ENCODE measurements at regions not wholly inside any gene's neighbourhood (a gene's known extent, or its start where the extent isn't known, plus 50 kb on each side); places are given as distances from the start of the nearest gene placed in this dataset.
"Not testable (repeated sequence)": the region's sequence is repeated elsewhere in the genome, so short reads cannot be mapped to it uniquely, and the experiment has no call there.

DNA sequence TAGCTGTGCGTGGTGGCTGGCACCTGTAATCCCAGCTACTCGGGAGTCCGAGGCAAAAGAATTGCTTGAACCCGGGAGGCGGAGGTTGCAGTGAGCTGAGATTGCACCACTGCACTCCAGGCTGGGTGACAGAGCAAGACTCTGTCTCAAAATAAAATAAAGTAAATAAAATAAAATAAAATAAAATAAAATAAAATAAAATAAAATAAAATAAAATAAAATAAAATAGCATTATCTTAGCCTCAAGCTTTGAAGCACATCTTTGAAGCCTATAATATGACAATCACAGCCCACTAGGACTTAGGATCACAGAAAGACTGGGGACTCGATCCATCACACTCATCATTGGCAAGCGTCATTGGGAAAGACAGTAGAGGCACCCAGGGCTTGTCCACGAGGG is 349.1 kb downstream of the SHANK2 start:
- H3K4me3 ChIP-seq (ENCODE audit: low read depth, low read length): not testable (repeated sequence)

DNA sequence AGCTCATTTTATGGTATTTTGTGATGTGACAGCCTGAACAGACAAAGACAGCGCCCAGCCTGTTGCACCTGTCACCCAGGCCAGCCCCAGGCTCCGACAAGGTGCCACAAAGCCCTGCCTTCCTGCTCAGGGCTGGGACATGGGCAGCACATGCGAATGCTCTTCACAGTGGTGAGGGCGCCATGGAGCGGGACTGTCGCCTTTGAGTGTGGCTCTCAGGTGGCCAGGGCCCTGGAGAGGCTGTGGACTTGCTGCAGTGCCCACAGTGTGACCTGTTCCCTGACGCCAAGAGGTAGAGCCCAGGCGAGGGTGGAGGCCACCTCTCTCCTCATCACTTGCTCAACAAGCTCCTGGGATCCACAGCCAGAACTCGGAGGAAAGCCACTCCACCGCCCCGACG is 346.3 kb downstream of the SHANK2 start:
- no peak overlapping the region for H3K4me3 ChIP-seq (ENCODE audit: low read depth, low read length)

- H3K4me3 ChIP-seq (ENCODE audit: low read depth, low read length): no peak overlapping the region
These were observed 344.2 kb downstream of the SHANK2 start for GRCh38 chr11:70908223-70908622.

DNA sequence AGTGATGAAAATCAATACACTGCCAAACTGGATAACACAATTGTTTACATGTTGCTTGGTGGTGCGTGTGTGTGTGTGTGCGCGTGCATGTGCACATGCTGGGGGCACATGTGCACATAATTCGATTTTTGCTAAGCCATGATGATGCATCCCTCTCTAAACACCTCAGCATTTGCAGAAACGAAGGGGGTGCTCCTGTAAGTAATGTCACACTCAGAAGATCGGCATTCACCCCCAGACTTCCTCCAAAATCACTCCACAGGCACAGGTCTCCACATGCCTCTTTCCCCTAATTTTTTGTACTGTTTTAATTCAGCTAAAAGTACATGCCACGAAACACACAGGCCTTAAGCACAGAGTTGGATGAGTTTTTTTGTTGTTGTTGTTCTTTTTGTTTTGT is 341.5 kb downstream of the SHANK2 start:
- H3K4me3 ChIP-seq (ENCODE audit: low read depth, low read length): no peak overlapping the region

- H3K4me3 ChIP-seq (ENCODE audit: low read depth, low read length): no peak overlapping the region
These were observed 340.0 kb downstream of the SHANK2 start for GRCh38 chr11:70912226-70912840.

DNA sequence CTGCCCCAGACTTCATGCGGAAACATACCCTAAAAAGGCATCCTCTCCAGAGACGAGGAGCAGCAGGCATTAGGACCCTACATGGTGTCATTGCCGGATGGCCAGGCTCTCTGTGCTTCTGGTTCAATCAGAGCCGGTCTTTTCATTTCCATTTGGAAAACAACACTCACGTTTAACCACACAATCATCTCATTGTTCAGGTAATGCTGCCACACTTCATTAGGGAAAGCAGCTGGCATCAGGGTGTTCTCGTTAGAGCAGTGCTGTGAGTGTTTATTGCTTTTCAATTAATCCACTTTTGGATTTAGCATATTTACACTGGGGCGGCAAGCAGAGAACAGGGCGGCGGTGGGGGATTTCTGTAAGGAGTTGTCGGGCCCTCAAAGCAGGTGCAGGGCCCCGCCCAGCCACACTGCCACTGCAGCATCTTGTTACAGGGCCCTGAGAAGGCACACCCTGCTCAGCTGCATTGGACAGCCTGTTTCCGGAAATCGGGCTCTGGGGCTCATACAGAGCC is 338.6 kb downstream of the SHANK2 start:
- H3K4me3 ChIP-seq (ENCODE audit: low read depth, low read length): no peak overlapping the region

GRCh38 chr11:70914496-70914895 is 337.9 kb downstream of the SHANK2 start:
- no peak overlapping the region for H3K4me3 ChIP-seq (ENCODE audit: low read depth, low read length)

- H3K4me3 ChIP-seq (ENCODE audit: low read depth, low read length): no peak overlapping the region
These were observed 337.0 kb downstream of the SHANK2 start for GRCh38 chr11:70915158-70915985.

- H3K4me3 ChIP-seq (ENCODE audit: low read depth, low read length): no peak overlapping the region
These were observed 336.0 kb downstream of the SHANK2 start for GRCh38 chr11:70916351-70916750.

- H3K4me3 ChIP-seq (ENCODE audit: low read depth, low read length): no peak overlapping the region
These were observed 334.1 kb downstream of the SHANK2 start for GRCh38 chr11:70918242-70918641.

DNA sequence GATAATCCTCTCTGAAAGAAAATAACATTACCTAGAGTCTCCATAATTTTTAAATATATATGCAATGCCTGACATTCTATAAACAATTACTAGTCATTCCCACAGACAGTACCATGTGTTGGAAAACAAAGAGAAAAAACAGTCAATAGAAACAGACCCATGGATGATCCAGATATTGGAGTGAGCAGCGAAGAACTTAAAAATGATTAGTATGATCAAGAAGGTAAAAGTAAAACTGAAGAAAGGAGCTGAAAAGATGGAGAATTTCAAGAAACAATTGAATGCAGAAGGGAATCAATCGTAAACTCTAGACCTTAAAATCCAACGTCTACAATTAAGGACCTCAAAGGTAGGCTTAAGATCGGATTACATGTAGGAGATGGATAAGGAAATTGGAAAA is 330.6 kb downstream of the SHANK2 start:
- no peak overlapping the region for H3K4me3 ChIP-seq (ENCODE audit: low read depth, low read length)

- no peak overlapping the region for H3K4me3 ChIP-seq (ENCODE audit: low read depth, low read length)
These were observed 328.3 kb downstream of the SHANK2 start for GRCh38 chr11:70924108-70924507.

- no peak overlapping the region for H3K4me3 ChIP-seq (ENCODE audit: low read depth, low read length)
These were observed 327.1 kb downstream of the SHANK2 start for GRCh38 chr11:70925238-70925637.

- H3K4me3 ChIP-seq (ENCODE audit: low read depth, low read length): no peak overlapping the region
These were observed 325.7 kb downstream of the SHANK2 start for GRCh38 chr11:70926543-70927201.

DNA sequence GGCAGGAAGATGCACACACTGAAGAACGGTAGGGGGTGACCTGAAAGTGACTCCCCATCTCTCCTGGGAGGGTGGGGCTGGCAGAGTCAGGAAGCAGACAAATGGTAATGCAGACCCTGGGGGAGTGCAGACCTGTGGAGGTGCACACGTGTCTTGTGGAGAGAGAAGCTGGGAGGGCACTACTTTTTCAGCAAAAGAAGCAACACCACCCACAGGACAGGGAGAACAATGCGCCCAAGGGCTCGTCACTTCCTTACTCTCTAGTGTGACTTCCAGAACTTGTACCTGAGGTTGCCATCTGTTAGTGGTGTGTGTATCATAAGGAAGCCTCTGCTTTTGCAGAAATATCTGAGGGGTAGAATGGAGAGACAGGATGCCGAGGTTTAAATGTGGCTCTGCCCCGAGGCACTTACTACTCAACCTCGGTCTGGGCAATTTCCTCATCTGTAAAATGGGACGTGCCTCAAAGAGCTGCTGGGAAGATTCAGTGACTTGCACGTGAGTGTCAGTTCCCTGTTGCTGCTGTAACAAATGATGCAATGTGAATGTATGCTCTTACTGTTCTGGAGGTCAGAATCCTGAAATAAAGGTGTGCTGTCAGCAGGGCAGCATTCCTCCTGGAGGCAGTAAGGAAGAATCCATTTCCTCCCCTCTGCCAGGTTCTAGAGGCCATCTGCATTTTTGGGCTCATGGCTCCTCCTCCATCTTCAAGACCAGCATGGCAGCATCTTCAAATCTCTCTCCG is 323.4 kb downstream of the SHANK2 start:
- no peak overlapping the region for H3K4me3 ChIP-seq (ENCODE audit: low read depth, low read length)

GRCh38 chr11:70930215-70930614 is 322.2 kb downstream of the SHANK2 start:
- H3K4me3 ChIP-seq (ENCODE audit: low read depth, low read length): no peak overlapping the region

DNA sequence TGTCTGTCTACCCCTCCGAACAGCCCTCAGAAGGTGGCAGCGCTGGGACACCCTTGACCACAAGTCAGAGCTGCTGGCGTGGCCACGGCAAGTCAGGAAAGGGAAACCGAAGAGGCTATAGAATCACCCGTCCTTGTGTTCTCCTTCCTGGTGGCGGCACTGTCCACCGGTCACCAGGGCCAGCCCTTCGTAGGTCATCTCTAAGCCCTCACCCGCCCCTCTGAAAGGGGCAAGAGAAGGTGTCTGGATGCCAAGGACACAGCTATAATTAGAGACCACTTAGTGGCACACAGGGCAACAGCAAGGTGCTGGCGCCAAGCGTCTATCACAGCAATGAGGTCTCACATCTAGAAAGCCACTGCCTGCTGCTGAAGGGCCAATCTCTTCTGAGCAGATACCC is 320.9 kb downstream of the SHANK2 start:
- H3K4me3 ChIP-seq (ENCODE audit: low read depth, low read length): no peak overlapping the region

- H3K4me3 ChIP-seq (ENCODE audit: low read depth, low read length): no peak overlapping the region
These were observed 318.3 kb downstream of the SHANK2 start for GRCh38 chr11:70933981-70934583.

DNA sequence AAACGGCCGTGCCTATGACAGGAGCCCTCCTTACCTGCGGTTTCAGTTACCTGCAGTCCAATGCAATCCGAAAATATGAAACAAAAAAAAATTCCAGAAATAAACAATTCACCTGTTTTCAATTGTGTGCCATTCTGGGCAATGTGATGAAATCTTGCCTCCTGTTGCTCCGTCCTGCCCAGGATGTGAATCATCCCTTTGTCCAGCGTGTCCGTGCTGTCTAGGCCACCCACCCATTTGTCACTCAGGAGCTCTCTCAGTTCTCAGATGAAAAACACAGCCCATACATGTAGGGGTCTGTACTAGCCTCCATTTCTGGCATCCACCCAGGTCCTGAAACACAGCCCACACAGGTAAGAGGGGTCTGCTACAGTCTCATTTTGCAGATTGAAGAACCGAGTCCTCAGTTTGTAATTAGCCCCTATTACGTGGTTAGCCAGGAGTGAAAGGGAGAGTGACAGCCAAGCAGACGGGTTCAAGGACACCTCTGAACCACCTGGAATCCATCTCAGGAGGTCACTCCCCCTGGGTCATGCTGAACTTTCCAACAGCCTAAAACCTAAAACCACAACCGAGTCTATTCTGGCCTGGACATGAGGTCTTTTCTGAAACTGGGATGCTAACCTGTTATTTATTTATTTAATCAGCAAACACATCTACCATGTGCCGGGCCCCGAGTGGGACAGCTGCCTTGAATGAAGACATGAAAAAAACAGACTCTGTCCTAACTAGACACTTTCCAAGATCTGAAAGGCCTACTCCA is 317.2 kb downstream of the SHANK2 start:
- H3K4me3 ChIP-seq (ENCODE audit: low read depth, low read length): no peak overlapping the region

- no peak overlapping the region for H3K4me3 ChIP-seq (ENCODE audit: low read depth, low read length)
These were observed 309.8 kb downstream of the SHANK2 start for GRCh38 chr11:70942593-70942992.

All from iPS-11a (cell line).